ENCODE measurements at regions not wholly inside any gene's neighbourhood (a gene's known extent, or its start where the extent isn't known, plus 50 kb on each side); places are given as distances from the start of the nearest gene placed in this dataset.
"Not testable (repeated sequence)": the region's sequence is repeated elsewhere in the genome, so short reads cannot be mapped to it uniquely, and the experiment has no call there.

- peaks cover 5% of the 10 kb centered on the region for H3K4me1 Mint-ChIP-seq
- Histone ChIP-seq H3K4me3 (ENCODE audit: low read length) (no peak overlapping the region), H3K9me3 (ENCODE audit: control insufficient read depth, low read length) (no peaks in the 10 kb centered on the region), H3K9ac (ENCODE audit: extremely low read depth, low read length, poor library complexity, severe bottlenecking) (no peak overlapping the region), H3K27ac (ENCODE audit: low read depth, low read length) (no peak overlapping the region), H3K36me3 (ENCODE audit: control insufficient read depth, insufficient read depth, low read length) (no peaks in the 10 kb centered on the region), H3K4me1 (ENCODE audit: control insufficient read depth, insufficient read depth, low read length) (no peaks in the 10 kb centered on the region), H3K27me3 (ENCODE audit: control insufficient read depth, insufficient read depth, low read length, poor library complexity, severe bottlenecking) (no peaks in the 10 kb centered on the region)
- peaks cover 46% of the 10 kb centered on the region for H3K9me3 Mint-ChIP-seq
- no peak for TF ChIP-seq CTCF (conservative IDR thresholded peaks at IDR 0.05)
- H3K27ac Mint-ChIP-seq = no peak overlapping the region
- H3K36me3 Mint-ChIP-seq (ENCODE audit: low read depth) = peaks cover 2% of the 10 kb centered on the region
- WGBS, 2 experiments (ENCODE audit: insufficient coverage in 1 of 2, insufficient read length in 1 of 2) = 95% methylated on average over 2 of the region's 2 CpGs; no CpG with 5 or more reads in 1 of the 2 experiments
- H3K4me3 Mint-ChIP-seq = no peak overlapping the region
- peak; percentile 17 for DNase-seq
- no peaks in the 10 kb centered on the region for H3K27me3 Mint-ChIP-seq (ENCODE audit: insufficient read depth)
Measured at GRCh38 chrX:123801901-123802300, 58.0 kb upstream of the XIAP start.

- no peaks in the 10 kb centered on the region for H3K4me1 ChIP-seq (ENCODE audit: control insufficient read depth, insufficient read depth, low read length)
- Mint-ChIP-seq H3K4me3 (no peak overlapping the region), H3K9me3 (peaks cover 47% of the 10 kb centered on the region), H3K27ac (peak overlapping the region; percentile 71), H3K36me3 (ENCODE audit: low read depth) (peaks cover 2% of the 10 kb centered on the region), H3K27me3 (ENCODE audit: insufficient read depth) (no peaks in the 10 kb centered on the region), H3K4me1 (peaks cover 5% of the 10 kb centered on the region)
- no peak overlapping the region for H3K9ac ChIP-seq (ENCODE audit: extremely low read depth, low read length, poor library complexity, severe bottlenecking)
- DNase-seq = peak; percentile 60
- TF ChIP-seq CTCF (conservative IDR thresholded peaks at IDR 0.05) = no peak
- H3K36me3 ChIP-seq (ENCODE audit: control insufficient read depth, insufficient read depth, low read length) = no peaks in the 10 kb centered on the region
- no peaks in the 10 kb centered on the region for H3K27me3 ChIP-seq (ENCODE audit: control insufficient read depth, insufficient read depth, low read length, poor library complexity, severe bottlenecking)
- no peaks in the 10 kb centered on the region for H3K9me3 ChIP-seq (ENCODE audit: control insufficient read depth, low read length)
- H3K4me3 ChIP-seq (ENCODE audit: low read length) = no peak overlapping the region
- 46 to 50% methylated on average over 2 to 4 of the region's 4 CpGs for WGBS, 2 experiments (ENCODE audit: insufficient coverage in 1 of 2, insufficient read length in 1 of 2)
- H3K27ac ChIP-seq (ENCODE audit: low read depth, low read length) = no peak overlapping the region
Measured at GRCh38 chrX:123803331-123803983, 56.4 kb upstream of the XIAP start.

GRCh38 chrX:123803984-123804365, 55.9 kb upstream of the XIAP start:
- peaks cover 48% of the 10 kb centered on the region for H3K9me3 Mint-ChIP-seq
- H3K27ac Mint-ChIP-seq = peak overlapping the region; percentile 71
- not testable (repeated sequence) for H3K4me1 Mint-ChIP-seq; H3K27me3 Mint-ChIP-seq (ENCODE audit: insufficient read depth); H3K4me3 Mint-ChIP-seq; H3K27ac ChIP-seq (ENCODE audit: low read depth, low read length); H3K4me3 ChIP-seq (ENCODE audit: low read length); H3K27me3 ChIP-seq (ENCODE audit: control insufficient read depth, insufficient read depth, low read length, poor library complexity, severe bottlenecking); H3K36me3 ChIP-seq (ENCODE audit: control insufficient read depth, insufficient read depth, low read length); H3K36me3 Mint-ChIP-seq (ENCODE audit: low read depth); H3K4me1 ChIP-seq (ENCODE audit: control insufficient read depth, insufficient read depth, low read length); H3K9ac ChIP-seq (ENCODE audit: extremely low read depth, low read length, poor library complexity, severe bottlenecking); H3K9me3 ChIP-seq (ENCODE audit: control insufficient read depth, low read length)
- DNase-seq = peak; percentile 27
- 80 to 86% methylated on average over 1 to 4 of the region's 4 CpGs for WGBS, 2 experiments (ENCODE audit: insufficient coverage in 1 of 2, insufficient read length in 1 of 2)

All from endodermal cell (in vitro differentiated cells).